HG03457 (cell line): ENCODE measurements at regions not wholly inside any gene's neighbourhood (a gene's known extent, or its start where the extent isn't known, plus 50 kb on each side); places are given as distances from the start of the nearest gene placed in this dataset.
"Not testable (repeated sequence)": the region's sequence is repeated elsewhere in the genome, so short reads cannot be mapped to it uniquely, and the experiment has no call there.

Experiments
- ATAC-seq: cut with Tn5 transposase; IDR thresholded peaks from one replicate; pipeline ENCODE4 v1.9.1; 2021; ENCODE audit warnings: moderate number of reproducible peaks; ENCODE audit not compliant: unreplicated experiment

DNA sequence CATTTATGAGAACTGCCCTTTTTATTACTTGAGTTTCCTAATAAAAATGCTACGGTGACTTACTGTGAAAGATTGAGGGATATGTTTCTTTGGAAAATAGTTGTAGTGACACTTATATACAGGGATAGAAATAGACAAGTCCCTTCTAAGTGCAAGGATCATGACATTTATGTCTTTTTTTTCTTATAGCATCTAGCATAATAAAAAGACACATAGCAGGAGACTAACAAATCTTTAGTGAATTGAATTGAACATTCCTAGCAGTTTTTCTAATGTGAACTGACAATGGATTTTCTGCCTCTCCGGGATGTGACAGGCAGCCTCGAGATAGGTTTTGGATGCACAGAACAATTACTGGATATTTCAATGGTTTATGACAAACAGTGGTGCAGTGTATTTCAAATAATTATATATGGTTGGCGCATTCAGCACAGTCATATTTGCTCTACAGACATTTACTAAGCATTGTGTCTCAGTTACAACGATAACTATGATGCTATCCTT, 562.8 kb downstream of the ADCYAP1 start:
- ATAC-seq, result no peak

DNA sequence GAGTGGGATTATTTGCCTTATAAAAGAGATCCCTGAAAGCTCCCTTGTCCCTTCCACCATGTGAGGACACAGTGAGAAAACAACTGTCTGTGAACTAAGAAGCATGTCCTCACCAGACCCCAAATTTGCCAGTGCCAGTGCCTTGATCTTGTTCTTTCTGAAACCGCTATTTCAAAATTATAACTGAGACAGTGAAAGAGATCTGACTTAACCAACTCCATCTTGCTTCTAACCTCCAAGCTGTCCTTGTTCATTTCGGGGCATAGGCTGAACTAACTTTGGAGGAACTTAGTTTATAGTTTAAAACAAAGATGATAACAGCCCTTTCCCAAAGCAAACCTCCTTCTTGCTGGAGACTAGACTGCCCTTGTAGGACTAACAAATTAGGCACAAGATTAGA, 563.9 kb downstream of the ADCYAP1 start:
- ATAC-seq, result no peak

DNA sequence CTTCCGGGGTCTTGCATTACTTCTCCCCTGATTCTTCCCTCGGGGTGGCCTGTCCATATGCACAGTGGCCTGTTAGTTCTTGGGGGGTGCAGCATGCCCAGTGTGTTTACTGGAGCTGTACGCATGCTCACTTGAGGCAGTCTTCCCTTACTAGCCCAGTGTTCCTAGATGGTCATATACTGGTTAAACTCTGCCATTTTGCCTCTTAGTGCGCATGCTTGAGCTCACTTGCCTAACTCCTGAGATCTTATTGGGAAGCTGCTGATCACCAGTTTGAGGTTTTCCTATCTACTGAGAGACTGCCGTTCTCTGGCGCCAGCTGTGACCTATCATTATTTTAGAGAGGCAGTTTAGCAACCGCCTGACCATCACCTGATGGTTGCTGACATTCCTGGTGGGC, 571.2 kb downstream of the ADCYAP1 start:
- ATAC-seq, result no peak

DNA sequence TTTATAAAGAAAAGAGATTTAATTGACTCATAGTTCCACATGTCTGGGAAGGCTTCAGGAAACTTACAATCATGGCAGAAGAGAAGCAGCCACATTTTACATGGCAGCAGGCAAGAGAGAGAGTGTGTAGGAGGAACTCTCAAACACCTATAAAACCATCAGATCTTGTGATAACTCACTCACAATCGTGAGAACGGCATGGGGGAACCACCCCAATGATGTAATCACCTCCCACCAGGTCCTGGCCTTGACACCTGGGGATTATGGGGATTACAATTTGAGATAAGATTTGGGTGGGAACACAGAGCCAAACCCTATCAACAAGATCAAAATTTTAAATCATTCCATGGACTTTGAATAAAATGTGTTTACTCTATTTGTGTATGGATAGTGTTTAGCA, 575.6 kb downstream of the ADCYAP1 start:
- no peak for ATAC-seq

DNA sequence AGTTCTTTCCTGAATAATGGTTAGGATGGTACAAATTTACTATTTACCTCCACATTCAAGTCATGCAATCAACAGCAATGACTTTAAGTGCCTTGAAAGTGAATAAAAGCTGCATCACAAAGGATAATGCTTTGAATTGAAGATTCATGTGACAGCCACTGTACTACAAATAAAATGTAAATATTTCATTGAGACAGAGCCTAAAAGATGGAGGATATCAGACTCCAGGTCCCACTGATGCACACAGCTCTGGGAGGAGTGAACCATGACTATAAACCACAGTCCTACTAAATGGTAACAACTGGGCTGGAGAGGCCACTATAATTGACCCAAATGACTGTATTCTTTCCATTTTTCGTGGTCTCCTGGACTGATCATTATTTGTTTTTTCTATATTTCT, 576.9 kb downstream of the ADCYAP1 start:
- ATAC-seq, result no peak

DNA sequence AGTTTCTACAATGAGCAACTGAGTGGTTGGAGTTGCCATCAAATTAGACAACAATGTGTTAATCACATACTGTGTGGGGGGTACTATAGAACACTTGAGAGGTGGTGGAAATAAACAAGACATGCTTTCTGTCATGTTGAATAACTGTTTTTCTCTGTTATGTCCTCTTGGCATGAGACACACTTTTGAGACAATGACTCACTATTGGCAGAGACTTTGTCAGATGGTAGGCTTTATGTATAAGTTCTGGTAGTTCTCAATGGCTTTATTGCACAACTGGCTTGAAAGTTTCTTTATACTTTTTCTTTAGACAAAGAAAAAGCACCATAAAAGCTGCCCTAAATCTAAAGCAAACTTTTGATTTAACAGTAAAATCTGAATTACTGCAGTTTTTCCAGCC, 578.7 kb downstream of the ADCYAP1 start:
- no peak for ATAC-seq

DNA sequence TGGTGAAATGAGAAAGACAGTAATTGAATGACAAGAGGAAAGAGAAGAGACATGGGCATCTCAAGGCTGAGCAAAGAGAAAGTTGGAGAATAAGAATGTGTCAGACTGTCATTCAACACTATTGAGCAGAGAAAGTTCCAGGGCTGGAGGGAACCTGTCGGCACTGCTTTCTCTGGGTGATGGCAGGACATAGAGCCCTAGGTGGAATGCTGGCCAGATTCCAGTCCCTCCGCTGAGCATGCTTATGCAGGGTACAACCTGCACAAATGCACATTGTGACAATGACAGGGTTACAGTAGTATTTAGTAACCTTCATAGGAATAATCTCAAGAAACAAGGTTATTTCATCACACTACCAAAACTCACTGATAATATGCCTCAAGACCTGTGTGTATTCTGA, 582.8 kb downstream of the ADCYAP1 start:
- ATAC-seq, result no peak

DNA sequence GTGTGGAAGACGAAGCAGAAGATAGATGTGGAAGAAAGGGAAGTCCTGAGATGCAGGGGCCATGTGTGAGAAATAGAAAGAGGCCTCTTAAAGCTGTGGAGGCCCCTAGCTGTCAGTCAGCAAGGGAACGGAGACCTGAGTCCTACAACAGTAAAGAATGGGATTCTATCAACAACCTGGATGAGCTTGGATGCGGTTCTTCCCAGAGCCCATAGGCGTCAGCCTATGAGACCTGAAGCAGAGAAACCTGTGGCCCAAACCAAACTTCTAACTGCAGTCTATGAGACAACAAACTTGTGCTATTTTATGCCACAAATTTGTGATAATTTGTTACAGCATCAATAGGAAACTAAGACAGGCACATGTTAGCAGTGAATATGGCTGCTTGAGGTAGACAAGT, 583.7 kb downstream of the ADCYAP1 start:
- no peak for ATAC-seq

DNA sequence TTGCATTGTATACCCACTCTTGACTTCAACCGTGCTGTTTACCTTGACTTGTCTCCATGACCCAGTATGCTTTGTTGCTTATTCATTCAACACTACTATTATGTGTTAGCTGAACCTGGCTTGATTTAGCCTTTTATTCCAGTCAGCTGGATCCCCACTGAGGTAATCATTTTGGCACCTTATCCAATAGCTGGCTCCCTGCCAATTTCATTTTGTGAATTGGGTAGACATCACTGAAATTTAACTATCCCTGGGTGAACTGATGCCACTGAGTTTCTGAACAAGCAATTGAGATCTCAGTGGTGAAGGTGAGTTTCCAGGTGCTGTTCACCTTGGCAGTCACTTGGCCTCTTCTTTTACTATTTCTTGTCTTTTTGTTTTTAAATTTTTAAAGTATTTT, 584.3 kb downstream of the ADCYAP1 start:
- ATAC-seq, result no peak

DNA sequence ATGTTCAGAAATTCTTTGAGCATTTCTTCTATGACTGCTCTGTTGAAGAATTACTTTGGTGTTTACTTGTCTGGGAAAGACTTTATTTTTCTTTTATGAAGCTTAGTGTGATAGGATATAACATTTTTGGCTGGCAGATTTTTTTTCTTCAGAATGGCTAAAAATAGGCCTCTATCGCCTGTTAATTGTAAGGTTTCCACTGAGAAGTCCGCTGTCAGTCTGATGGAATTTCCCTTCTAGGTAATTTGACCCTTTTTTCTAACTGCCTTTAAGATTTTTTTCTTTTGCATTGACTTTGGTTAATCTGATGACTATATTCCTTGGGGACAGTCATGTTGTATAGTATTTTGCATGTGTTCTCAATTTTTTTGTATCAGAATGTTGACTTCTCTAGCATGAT, 590.7 kb downstream of the ADCYAP1 start:
- no peak for ATAC-seq

DNA sequence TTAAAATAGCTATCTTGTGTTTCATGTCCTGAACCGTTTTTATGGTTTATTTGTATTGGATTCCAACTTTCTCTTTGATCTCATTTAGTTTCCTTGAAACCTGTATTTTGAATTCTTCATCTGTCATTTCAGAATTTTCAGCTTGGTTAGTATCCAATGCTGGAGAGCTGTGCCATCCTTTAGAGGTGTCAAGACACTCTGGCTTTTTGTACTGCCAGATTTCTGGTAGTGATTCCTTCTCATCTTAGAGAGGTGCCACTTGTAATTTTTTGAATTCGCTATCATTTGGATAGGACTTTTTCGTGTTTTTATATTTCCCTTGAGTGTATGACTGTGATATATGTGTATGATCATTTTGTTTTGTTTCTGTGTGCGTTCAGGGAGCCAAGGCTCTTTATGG, 591.4 kb downstream of the ADCYAP1 start:
- ATAC-seq, result no peak

DNA sequence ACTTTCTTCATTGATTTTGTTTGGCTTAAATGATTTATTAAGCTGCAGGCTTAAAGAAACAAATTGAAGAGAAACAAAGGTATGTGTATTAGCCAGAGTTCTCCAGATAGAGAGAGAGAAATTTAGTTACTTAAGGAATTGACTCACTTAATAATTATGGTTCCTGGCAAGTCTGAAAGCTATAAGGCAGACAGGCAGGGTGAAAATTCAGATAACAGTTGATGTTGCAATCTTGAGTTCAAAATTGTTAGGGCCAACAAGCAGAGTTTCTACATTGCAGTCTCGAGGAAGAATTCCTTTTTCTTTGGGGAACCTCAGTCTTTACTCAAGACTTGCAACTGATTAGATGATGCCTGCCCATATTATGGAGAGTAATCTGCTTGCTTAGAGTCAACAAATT, 593.5 kb downstream of the ADCYAP1 start:
- ATAC-seq, result no peak

DNA sequence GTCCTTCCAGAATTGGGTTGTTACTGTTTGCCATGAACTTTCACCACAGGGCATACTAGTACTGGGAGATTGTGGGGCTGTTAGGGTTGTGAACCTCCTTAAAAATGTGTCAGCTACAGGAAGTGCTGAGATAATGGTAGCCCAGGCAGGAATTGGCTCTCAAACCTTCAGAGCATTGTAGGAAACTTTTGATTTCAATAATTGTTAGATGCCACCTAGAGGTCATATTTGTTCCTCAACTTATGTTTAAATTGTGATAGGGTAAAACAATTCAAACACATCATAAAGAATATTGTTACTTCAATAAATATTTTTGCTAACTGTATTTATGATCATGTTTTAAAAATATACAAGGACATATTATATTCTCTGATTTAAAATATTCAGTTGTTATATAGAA, 594.6 kb downstream of the ADCYAP1 start:
- no peak for ATAC-seq

DNA sequence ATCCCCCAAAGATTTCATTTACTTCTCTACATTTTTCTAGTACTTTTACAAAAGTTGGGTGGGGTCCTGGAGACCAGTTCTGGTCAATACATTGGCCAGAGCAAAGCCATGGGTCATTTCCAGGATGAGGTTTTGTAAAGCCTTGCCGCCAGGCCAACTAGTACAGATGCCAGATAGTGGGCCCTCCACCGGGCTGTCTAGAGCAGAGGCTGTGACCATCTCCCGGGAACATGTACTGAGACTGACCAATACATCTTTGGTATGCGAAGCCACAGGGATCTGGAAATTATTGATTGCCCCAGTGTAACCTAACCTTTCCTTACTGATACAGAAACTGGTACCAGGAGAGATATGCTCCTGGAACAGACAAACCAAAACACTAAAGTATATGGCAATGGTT, 599.2 kb downstream of the ADCYAP1 start:
- ATAC-seq, result no peak

DNA sequence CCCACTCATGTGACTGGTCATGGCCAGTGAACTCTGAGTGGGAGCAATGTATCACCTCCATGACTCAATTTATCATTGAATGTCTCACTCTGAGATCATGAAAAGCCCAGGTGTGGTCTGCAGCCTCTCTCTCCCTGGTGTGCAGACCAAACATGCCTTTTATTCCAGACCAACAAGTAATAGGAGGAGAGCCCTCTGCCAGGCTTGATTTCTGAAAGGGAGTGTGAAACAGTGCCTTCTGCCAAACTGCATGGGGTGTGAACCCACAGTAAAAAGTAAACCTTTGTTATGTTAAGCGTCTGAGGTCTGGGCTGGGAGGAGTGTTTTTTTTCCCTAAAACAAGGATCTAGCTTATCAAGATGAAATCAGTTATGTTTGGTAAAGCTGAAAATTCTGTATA, 601.2 kb downstream of the ADCYAP1 start:
- ATAC-seq, result no peak

DNA sequence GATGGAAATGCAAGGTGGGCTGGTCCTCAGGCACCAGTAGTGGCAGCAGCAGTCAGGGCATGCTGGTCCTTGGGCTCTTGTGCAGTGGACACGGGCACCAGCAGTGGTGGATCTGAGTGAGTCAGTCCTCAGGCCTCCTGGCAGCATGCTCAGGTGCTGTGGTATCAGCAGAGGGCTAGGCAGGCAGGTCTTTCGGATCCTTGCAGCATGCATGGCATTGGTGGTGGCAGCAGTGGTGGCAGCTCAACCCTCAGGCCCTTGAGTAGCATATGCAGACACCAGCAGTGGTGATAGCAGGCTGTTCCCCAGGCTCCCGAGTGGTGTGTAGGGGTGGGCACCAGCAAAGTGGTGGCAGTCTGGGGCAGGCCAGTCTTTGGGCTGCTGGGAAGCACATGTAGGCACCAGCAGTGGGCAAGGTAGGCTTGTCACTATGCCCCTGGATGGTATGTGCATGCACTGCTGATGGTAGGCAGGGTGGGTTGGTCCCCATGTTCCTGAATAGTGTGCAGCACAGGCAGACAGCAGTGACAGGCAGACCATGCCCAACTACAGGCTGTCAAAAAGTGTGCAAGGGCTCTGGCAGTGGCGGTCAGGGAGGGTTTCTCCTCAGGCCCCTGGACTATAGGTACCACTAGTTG, 606.0 kb downstream of the ADCYAP1 start:
- no peak for ATAC-seq

DNA sequence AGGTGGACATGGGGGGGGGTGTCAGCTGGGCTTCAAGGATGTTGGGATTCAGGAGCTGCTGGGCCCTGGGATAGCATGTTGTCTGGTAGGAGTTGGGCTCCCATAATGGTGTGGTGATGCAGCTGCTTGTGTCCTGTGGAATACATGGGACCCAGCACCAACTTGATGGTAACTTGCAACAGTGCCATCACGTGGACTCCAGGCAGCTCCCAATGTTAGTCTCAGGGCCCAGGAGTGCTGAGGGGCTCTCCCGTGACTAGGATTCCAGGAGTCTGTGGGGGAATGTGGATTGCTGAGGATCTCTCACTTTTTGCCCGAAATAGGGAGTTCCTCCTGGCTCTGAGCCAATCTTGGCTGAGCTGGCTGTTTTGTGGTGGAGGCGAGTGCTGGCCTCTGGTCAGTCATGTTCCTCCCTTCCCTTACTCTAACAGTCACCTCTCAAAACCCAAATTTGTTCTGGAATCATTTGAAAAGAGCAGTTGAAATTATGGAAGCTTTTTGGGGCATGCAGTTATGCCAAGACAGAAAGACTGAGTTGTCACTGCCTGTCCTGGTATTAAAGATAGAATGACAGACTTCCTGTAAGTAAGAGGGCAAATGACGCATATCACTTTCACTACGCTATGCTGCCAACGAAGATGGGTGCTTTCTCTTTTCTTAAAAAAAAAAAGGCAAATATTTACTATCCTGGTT, 607.1 kb downstream of the ADCYAP1 start:
- ATAC-seq, result no peak

DNA sequence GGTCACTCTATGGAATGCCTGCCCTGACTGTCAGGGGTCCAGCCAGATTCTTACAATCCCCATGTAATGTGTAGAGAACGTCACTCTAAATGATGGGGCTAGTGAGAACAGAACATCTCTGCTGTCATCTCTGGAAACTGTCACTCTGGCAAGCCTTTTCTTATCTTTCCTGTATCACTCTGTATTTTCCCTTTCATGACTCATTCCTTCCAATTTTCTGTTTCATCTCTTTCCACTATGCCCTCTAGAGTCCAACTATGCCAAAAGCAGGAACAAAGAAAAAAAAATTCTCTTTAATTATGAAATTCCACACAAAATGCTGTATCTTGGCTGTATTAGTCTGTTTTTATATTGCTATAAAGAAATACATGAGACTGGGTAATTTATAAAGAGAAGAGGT, 608.8 kb downstream of the ADCYAP1 start:
- ATAC-seq, result no peak

DNA sequence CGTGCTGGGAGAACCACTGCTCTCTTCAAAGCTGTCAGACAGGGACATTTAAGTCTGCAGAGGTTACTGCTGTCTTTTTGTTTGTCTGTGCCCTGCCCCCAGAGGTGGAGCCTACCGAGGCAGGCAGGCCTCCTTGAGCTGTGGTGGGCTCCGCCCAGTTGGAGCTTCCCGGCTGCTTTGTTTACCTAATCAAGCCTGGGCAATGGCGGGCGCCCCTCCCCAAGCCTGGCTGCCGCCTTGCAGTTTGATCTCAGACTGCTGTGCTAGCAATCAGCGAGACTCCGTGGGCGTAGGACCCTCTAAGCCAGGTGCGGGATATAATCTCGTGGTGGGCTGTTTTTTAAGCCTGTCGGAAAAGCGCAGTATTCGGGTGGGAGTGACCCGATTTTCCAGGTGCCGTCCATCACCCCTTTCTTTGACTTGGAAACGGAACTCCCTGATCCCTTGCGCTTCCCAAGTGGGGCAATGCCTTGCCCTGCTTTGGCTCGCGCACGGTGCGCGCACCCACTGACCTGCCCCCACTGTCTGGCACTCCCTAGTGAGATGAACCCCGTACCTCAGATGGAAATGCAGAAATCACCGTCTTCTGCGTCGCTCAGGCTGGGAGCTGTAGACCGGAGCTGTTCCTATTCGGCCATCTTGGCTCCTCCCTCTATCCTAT, 617.0 kb downstream of the ADCYAP1 start:
- not testable (repeated sequence) for ATAC-seq

DNA sequence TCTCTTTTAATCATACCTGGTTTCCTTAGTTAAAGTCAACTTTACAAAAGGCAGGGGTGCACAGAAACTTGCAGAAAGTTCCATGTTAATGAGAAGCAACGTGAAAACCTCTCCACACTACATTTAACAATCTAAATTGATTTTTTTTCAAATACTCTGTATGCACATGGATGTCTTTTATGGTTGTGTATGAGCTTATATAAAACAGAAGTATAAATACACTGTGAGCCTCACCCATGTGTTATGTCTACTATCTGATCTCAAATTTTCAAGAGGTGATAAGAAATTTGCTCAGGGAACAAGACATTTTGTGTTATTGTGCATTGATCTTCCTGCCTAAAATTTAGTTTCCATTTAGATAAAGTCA, 617.6 kb downstream of the ADCYAP1 start:
- ATAC-seq, result no peak

DNA sequence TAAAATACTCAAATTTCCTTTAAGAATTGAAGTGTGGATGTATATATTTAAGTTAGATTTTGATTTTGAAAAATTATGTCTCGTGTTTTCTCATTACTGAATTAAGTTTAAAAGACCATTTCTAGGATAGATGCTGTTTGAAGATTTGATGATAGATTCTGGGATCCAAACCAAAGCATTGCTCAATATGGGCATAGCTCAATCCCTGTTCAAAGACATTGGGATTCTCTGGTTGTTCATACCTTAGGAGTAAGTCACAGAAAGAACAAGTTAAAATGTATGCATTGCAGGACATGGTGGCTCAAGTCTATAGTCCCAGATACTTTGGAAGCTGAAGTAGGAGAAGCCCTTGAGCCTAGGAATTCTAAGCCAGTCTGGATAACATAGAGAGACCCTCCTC, 622.3 kb downstream of the ADCYAP1 start:
- no peak for ATAC-seq

DNA sequence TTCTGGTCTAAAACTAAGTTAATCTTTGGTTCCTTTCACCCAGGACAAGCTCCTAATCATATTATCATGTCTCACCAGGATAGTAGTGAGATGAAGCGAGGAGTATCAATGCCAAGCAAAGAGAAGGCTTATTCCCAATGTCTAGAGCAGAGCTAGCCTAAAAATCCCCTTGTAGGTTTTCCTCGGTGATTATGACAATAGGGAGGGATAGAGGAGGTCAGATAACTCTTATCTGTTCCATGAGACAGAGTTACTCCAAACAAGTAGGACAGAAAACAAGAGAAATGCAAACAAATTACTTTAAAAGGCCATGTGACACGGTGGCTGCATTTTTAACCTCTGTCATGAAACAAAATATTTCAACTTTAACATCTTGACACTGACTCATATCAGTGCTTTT, 623.1 kb downstream of the ADCYAP1 start:
- ATAC-seq, result no peak
